ENCODE measurements at regions not wholly inside any gene's neighbourhood (a gene's known extent, or its start where the extent isn't known, plus 50 kb on each side); places are given as distances from the start of the nearest gene placed in this dataset.

- no peak for TF ChIP-seq CTCF (conservative IDR thresholded peaks at IDR 0.05)
- TF ChIP-seq EZH2 (IDR thresholded peaks at IDR 0.05; ENCODE audit: low read depth), result no peak
- Histone ChIP-seq H3K27ac (no peak overlapping the region), H3K4me3 (no peak overlapping the region), H3K4me2 (no peak overlapping the region), H3K79me2 (ENCODE audit: low read depth) (no peaks in the 10 kb centered on the region), H4K20me1 (ENCODE audit: insufficient read depth) (no peaks in the 10 kb centered on the region), H3K27me3 (ENCODE audit: insufficient read depth, low read depth) (peaks cover 85% of the 10 kb centered on the region), H3K36me3 (ENCODE audit: low read depth) (no peaks in the 10 kb centered on the region), H3K4me1 (replicated peaks; ENCODE audit: insufficient read depth) (no peaks in the 10 kb centered on the region), H3K9me3 (ENCODE audit: insufficient read depth, low read depth) (no peaks in the 10 kb centered on the region), H2AFZ (no peak overlapping the region), H3F3A (ENCODE audit: insufficient read depth, low read depth) (no peaks in the 10 kb centered on the region), H3K9me2 (ENCODE audit: insufficient read depth) (no peaks in the 10 kb centered on the region)
- ChIA-PET CTCF (no interaction called here), POLR2A (ENCODE audit: unreplicated experiment) (no interaction called here)
- no TSS peak for BruUV-seq (replicated peaks)
- intact Hi-C loops (cut with micrococcal nuclease; ENCODE audit: unreplicated experiment), result no loop called here
- no peak for DNase-seq
Observed at GRCh38 chr6:169339025-169339424, 85.4 kb upstream of the THBS2 start.

GRCh38 chr6:169337886-169338445 is 84.3 kb upstream of the THBS2 start:
- Histone ChIP-seq H3K4me2 (no peak overlapping the region), H3K9me2 (ENCODE audit: insufficient read depth) (no peaks in the 10 kb centered on the region), H4K20me1 (ENCODE audit: insufficient read depth) (no peaks in the 10 kb centered on the region), H3K27me3 (ENCODE audit: insufficient read depth, low read depth) (peaks cover 90% of the 10 kb centered on the region), H3K4me3 (no peak overlapping the region), H3K36me3 (ENCODE audit: low read depth) (no peaks in the 10 kb centered on the region), H3K79me2 (ENCODE audit: low read depth) (no peaks in the 10 kb centered on the region), H3K27ac (no peak overlapping the region), H3F3A (ENCODE audit: insufficient read depth, low read depth) (no peaks in the 10 kb centered on the region), H2AFZ (no peak overlapping the region), H3K9me3 (ENCODE audit: insufficient read depth, low read depth) (no peaks in the 10 kb centered on the region), H3K4me1 (replicated peaks; ENCODE audit: insufficient read depth) (no peaks in the 10 kb centered on the region)
- BruUV-seq (replicated peaks), result no TSS peak
- intact Hi-C loops (cut with micrococcal nuclease; ENCODE audit: unreplicated experiment), result no loop called here
- CTCF ChIA-PET, result no interaction called here
- POLR2A ChIA-PET (ENCODE audit: unreplicated experiment), result no interaction called here
- DNase-seq, result no peak
- no peak for TF ChIP-seq CTCF (conservative IDR thresholded peaks at IDR 0.05)
- no peak for TF ChIP-seq EZH2 (IDR thresholded peaks at IDR 0.05; ENCODE audit: low read depth)

GRCh38 chr6:169335301-169335700 is 81.7 kb upstream of the THBS2 start:
- Histone ChIP-seq H3K79me2 (ENCODE audit: low read depth) (no peaks in the 10 kb centered on the region), H3F3A (ENCODE audit: insufficient read depth, low read depth) (no peaks in the 10 kb centered on the region), H4K20me1 (ENCODE audit: insufficient read depth) (no peaks in the 10 kb centered on the region), H3K4me3 (no peak overlapping the region), H3K4me1 (replicated peaks; ENCODE audit: insufficient read depth) (no peaks in the 10 kb centered on the region), H3K27ac (no peak overlapping the region), H3K27me3 (ENCODE audit: insufficient read depth, low read depth) (peaks cover 91% of the 10 kb centered on the region), H2AFZ (no peak overlapping the region), H3K4me2 (no peak overlapping the region), H3K9me2 (ENCODE audit: insufficient read depth) (no peaks in the 10 kb centered on the region), H3K9me3 (ENCODE audit: insufficient read depth, low read depth) (no peaks in the 10 kb centered on the region), H3K36me3 (ENCODE audit: low read depth) (no peaks in the 10 kb centered on the region)
- no TSS peak for BruUV-seq (replicated peaks)
- CTCF ChIA-PET, result no interaction called here
- TF ChIP-seq EZH2 (IDR thresholded peaks at IDR 0.05; ENCODE audit: low read depth) (no peak), CTCF (conservative IDR thresholded peaks at IDR 0.05) (no peak)
- DNase-seq, result no peak
- intact Hi-C loops (cut with micrococcal nuclease; ENCODE audit: unreplicated experiment), result no loop called here
- POLR2A ChIA-PET (ENCODE audit: unreplicated experiment), result interaction anchor here (0.5 kb wide), 1 partner anchor 453 kb away, joined by 6 read pairs; no protein-coding TSS in a partner anchor
